HG02588 (cell line): ENCODE measurements at regions not wholly inside any gene's neighbourhood (a gene's known extent, or its start where the extent isn't known, plus 50 kb on each side); places are given as distances from the start of the nearest gene placed in this dataset.

Experiments
- ATAC-seq: cut with Tn5 transposase; IDR thresholded peaks from one replicate; pipeline ENCODE4 v1.9.1; 2021; ENCODE audit warnings: mild to moderate bottlenecking, moderate library complexity; ENCODE audit not compliant: unreplicated experiment

DNA sequence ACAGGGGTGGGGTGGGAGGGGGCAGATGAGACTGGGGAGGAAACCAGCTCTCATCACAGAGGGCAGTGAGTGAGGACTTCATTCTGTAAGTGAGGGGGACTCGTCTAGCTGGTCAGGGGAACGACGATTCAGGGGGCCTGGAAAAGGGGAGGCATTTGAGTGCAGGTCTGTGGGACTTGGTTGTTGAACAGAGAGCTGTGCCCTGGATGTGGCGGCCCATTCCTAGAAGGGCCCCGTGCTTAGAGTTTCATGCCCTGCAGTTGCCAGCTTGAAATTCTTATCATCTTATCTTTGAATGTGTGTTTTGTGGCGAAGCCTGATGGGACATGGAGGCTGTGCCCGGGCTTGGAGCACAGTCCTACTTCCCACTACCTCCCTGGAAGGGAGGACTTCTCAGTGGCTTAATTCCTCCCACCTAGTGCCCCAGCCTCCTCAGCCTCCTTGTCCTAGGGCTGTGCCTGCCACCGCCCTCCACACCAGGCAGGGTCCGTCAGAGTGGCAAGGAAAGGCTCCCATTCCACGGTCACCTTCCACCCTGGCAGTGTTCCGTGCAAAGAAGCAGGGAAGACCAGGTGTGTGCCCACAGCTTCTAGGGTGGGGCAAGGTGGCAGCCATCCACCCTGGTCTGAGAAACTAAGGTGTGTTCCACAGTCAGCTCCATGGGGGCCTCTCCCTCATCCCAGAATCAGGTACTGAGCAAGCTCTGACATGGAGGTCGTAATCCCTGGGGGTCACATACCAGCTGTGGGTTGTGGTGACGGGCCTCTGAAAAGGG, 59.7 kb upstream of the LMO1 start:
- no peak for ATAC-seq

DNA sequence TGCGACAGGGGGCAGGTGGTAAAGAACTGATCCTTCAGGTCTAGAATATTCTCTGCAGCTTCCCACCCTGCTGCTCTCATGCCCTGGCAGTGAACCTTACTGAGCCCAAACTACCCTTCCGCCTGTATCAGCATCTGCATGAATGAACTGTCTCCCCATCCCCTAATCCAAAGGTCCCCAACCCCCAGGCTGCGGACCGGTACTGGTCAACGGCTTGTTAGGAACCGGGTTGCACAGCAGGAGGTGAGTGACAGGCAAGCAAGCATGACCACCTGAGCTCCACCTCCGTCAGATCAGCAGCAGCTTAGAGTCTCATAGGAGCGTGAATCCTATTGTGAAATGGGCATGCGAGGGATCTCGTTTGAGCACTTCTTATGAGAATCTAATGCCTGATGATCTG, 58.2 kb upstream of the LMO1 start:
- no peak for ATAC-seq

DNA sequence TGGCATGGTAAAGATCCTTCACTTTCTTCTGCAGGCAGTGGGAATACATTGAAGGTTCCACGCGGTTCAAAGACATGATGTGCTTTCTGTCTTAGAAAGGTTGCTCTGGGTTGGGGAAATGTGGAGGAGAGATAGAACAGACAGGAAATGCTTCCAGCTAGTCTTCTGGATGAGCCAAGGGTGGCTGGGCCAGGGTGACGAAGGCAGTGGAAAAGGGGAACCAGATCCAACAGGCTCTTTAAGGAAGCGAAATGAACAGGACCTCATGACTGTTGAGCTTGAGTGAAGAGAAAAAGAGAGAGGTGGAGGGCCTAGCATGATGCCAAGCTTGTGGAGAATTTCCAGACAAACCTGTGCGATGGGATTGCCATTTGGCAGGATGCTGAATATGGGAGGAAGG, 56.4 kb upstream of the LMO1 start:
- no peak for ATAC-seq

DNA sequence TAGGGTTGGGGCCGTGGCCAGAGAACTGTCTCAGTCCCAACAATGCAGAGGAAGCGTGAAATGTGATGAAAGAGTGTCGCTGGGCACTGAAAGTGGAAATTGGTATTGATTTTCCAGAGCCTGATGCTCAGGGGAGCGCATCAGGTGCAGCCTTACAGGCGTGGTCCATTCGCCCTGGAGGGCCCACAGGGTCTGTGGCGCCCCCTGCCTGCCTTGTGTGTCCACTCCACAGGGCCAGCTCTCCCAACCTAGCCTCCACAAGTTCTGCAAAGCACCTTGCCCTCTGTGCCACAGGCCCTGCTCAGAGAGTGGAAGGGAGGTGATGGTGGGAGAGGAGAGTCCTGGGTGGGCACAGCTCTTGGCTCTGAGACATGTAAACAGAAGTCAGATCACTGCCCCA, 54.9 kb upstream of the LMO1 start:
- ATAC-seq, result no peak

DNA sequence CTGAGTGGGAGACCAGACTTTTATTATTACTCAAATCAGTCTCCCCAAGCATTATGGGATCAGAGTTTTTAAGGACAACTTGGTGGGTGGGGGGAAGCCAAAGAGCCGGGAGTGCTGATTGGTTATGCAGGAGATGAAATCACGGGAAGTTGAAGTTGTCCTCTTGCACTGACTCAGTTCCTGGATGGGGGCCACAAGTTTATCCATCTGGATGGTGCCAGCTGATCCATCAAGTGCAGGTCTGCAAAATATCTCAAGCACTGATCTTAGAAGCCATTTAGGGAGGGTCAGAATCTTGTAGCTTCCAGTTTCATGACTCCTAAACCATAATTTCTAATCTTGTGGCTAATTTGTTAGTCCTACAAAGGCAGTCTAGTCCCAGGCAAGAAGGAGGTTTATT, 53.5 kb upstream of the LMO1 start:
- no peak for ATAC-seq

DNA sequence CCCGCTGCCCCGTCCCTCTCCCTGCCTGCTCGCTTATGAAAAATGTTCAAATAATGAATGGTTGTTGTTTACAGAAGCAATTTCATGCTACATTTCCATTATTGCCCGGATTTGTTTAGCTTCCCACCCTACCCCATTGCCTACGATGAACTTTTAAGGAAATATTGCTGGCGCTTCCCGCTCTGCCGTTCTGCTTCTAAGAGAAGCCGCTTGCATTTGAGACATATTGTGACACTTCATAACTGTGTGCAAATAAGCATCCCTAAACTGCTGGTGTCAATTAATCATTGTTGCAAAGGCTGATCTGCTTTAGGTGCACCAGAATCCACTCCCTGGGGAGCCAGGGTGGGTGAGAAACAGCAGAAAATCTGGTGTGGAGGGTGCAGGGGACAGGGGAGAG, 52.3 kb upstream of the LMO1 start:
- ATAC-seq, result no peak

DNA sequence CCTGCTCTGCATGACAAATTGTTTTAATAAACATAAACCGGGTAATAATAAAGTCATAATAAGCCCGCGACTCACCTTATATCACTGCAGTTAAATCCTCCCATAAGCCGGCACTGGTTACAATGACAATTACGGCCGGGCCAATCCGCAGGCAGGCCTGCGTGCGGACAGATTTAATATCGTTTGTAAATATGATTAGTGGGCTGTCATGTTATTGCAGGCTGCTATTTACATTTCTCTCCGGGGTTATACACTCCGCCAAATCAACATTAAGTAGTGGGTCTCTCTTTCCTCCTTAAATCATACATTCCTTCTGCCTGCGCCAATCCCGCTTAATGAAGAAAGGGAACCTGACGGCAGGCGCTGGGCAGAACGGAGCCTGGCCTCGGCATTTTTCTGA, 51.8 kb upstream of the LMO1 start:
- ATAC-seq, result no peak

DNA sequence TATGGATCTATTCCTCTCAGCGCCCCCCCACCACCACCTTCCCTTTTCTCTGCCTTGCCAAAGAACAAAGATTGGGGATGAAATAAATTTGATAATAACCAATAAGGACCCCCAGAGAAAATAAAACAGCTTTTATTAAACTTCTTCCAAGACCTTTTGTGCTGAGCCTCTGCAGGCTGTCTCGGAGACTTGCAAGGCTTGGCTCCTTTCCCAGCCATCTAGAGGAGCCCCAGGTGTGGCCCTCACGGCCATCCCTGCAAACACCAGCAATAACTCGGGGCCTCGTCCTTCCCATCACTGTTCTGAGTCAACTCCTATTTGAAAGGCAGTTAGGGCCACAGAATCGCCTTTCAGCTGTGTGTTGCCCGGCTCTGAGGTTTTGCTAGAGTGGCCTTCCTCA, 51.2 kb upstream of the LMO1 start:
- ATAC-seq, result no peak

DNA sequence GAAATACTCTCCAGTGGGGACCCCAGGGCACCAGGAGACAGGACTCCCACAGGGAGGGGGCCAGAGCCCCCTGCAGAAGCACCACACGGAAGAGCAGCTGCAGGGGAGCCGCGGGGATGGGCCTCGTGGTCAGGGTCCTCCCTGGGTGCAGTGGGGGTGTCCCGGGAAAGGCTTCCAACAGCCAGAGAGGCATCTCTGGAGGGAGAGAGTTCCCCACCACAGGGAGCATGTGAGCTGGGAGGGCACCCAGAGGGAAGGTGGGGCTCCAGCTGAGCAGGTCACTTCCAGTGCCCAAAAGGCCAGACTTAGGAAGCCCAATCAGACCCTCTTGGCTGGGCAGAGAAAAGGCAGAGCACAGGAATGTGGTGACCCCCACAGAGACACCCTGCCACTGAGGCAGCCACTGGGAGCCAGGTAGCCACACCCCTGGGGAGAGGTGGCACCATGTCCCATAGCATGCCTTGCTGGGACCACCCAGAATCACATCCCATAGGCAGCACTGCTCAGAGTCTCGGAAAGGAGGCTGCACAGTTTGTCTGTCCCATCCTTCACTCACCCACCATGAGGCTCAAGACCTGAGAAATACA, 49.9 kb upstream of the LMO1 start:
- ATAC-seq, result no peak
